Stomach (tissue), 4 donors: ENCODE measurements at regions not wholly inside any gene's neighbourhood (a gene's known extent, or its start where the extent isn't known, plus 50 kb on each side); places are given as distances from the start of the nearest gene placed in this dataset.

Experiments used
- POLR2A ChIP-seq, 4 donors: fragments of 450-650 bp; IDR thresholded peaks; one replicate each; pipeline ENCODE4 v1.6.1; 2016; ENCODE audit warnings: antibody characterized with exemption in 4 of 4, control low read depth in 2 of 4, mild to moderate bottlenecking in 1 of 4, moderate library complexity in 1 of 4
- TF ChIP-seq, protein P1 (sequence below), 7 experiments: fragments of 450-650 bp in 4 of 7; fragments of 200-600 bp in 3 of 7; sonication (generic) in 3 of 7; IDR thresholded peaks; one replicate each; pipeline ENCODE4 v1.5.1; 2016 to 2019; ENCODE audit warnings: antibody characterized with exemption in 7 of 7, control low read depth in 2 of 7, mild to moderate bottlenecking in 1 of 7

DNA sequence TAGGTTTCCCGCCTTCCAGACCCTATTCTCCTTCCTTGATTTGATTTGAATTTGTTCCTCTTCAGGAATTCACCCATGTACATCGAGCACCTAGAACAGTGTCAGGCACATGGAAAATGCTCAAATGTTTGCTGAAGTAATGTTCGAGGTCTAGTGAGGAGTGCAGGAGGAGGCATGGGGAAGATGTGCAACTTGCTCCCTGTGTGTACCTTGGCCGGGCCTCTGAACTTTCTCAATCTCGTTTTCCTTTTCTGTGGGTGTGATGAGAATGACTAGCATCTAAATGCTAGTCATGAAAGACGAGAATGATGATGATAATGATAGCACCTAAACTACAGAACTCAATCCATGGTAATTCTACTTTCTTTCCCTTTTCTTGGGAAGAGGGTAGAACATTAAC is 279.1 kb upstream of the PLET1 start:
- TF ChIP-seq, protein P1, sequence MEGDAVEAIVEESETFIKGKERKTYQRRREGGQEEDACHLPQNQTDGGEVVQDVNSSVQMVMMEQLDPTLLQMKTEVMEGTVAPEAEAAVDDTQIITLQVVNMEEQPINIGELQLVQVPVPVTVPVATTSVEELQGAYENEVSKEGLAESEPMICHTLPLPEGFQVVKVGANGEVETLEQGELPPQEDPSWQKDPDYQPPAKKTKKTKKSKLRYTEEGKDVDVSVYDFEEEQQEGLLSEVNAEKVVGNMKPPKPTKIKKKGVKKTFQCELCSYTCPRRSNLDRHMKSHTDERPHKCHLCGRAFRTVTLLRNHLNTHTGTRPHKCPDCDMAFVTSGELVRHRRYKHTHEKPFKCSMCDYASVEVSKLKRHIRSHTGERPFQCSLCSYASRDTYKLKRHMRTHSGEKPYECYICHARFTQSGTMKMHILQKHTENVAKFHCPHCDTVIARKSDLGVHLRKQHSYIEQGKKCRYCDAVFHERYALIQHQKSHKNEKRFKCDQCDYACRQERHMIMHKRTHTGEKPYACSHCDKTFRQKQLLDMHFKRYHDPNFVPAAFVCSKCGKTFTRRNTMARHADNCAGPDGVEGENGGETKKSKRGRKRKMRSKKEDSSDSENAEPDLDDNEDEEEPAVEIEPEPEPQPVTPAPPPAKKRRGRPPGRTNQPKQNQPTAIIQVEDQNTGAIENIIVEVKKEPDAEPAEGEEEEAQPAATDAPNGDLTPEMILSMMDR (IDR thresholded peaks at IDR 0.05), result no peak
- no peak for TF ChIP-seq POLR2A (IDR thresholded peaks at IDR 0.05)
